Fibroblast of villous mesenchyme (primary cell): ENCODE measurements at regions not wholly inside any gene's neighbourhood (a gene's known extent, or its start where the extent isn't known, plus 50 kb on each side); places are given as distances from the start of the nearest gene placed in this dataset.

Source experiments
- DNase-seq: peaks from one replicate; pipeline ENCODE4 v3.0.0-alpha.2; 2010; ENCODE audit warnings: low read depth
- H3K4me3 ChIP-seq: 2 replicates; pipeline ENCODE4 v1.5.1; 2011; ENCODE audit warnings: low read depth, mild to moderate bottlenecking, low read length
- CTCF ChIP-seq: IDR thresholded peaks from 2 replicates; pipeline ENCODE4 v1.5.1; 2012; ENCODE audit warnings: low read depth, mild to moderate bottlenecking, low read length; ENCODE audit not compliant: insufficient read depth

GRCh38 chr21:27680181-27680580, 713.3 kb upstream of the ADAMTS5 start:
- DNase-seq: no peak
- no peak for TF ChIP-seq CTCF
- H3K4me3 ChIP-seq: no peak overlapping the region

- no peak for DNase-seq
- no peak overlapping the region for H3K4me3 ChIP-seq
- no peak for TF ChIP-seq CTCF
Measured at GRCh38 chr21:27678511-27678910, 711.6 kb upstream of the ADAMTS5 start.

- DNase-seq: no peak
- H3K4me3 ChIP-seq: no peak overlapping the region
- TF ChIP-seq CTCF: no peak
Measured at GRCh38 chr21:27677546-27677945, 710.7 kb upstream of the ADAMTS5 start.

- no peak for TF ChIP-seq CTCF
- H3K4me3 ChIP-seq: no peak overlapping the region
- no peak for DNase-seq
Measured at GRCh38 chr21:27675306-27675705, 708.4 kb upstream of the ADAMTS5 start.

GRCh38 chr21:27674041-27674615, 707.2 kb upstream of the ADAMTS5 start:
- TF ChIP-seq CTCF: no peak
- H3K4me3 ChIP-seq: no peak overlapping the region
- DNase-seq: peak; percentile 95

- no peak for DNase-seq
- H3K4me3 ChIP-seq: no peak overlapping the region
- no peak for TF ChIP-seq CTCF
Measured at GRCh38 chr21:27673581-27673980, 706.7 kb upstream of the ADAMTS5 start.

GRCh38 chr21:27671207-27671606, 704.3 kb upstream of the ADAMTS5 start:
- TF ChIP-seq CTCF: no peak
- no peak for DNase-seq
- H3K4me3 ChIP-seq: no peak overlapping the region
